ENCODE measurements at regions not wholly inside any gene's neighbourhood (a gene's known extent, or its start where the extent isn't known, plus 50 kb on each side); places are given as distances from the start of the nearest gene placed in this dataset.

DNA sequence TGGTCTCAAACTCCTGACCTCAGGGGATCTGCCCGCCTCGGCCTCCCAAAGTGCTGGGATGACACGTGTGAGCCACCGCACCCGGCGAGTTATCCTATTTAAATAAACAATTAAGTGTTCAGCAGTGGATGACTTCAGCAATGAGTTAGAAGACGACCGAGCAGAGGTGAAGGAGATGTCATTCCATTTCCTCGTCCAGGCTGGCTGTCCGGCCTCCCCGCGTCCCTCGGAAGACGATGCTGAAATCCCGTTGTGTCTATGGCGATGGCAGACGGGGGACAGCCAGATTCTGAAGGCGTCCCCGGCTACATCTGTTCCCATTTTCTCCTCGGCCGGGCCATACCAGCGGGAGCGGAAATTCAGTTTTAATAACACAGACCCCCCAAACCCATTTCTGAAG lies 209.8 kb downstream of the CRLF2 start:
- TF ChIP-seq CEBPB (IDR thresholded peaks at IDR 0.05) (no peak), CTCF (IDR thresholded peaks at IDR 0.05) (no peak), SMC3 (IDR thresholded peaks at IDR 0.05) (no peak), ESRRA (IDR thresholded peaks at IDR 0.05; ENCODE audit: borderline replicate concordance, low read length) (no peak), POLR2A (IDR thresholded peaks at IDR 0.05; ENCODE audit: low read length) (no peak), NPAS2 (CRISPR knock-in tag; IDR thresholded peaks at IDR 0.05; ENCODE audit: borderline replicate concordance) (no peak), MAZ (IDR thresholded peaks at IDR 0.05; ENCODE audit: borderline replicate concordance, low read depth, low read length) (no peak), RCOR1 (IDR thresholded peaks at IDR 0.05; ENCODE audit: low read depth, low read length) (no peak), KDM5A (IDR thresholded peaks at IDR 0.05) (no peak), ZFP36 (IDR thresholded peaks at IDR 0.05; ENCODE audit: borderline replicate concordance, partially characterized antibody) (no peak), MAX (IDR thresholded peaks at IDR 0.05) (no peak), EP300 (IDR thresholded peaks at IDR 0.05) (no peak)
- TF ChIP-seq, protein P1, sequence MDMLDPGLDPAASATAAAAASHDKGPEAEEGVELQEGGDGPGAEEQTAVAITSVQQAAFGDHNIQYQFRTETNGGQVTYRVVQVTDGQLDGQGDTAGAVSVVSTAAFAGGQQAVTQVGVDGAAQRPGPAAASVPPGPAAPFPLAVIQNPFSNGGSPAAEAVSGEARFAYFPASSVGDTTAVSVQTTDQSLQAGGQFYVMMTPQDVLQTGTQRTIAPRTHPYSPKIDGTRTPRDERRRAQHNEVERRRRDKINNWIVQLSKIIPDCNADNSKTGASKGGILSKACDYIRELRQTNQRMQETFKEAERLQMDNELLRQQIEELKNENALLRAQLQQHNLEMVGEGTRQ (IDR thresholded peaks at IDR 0.05) = no peak
